ENCODE measurements at regions not wholly inside any gene's neighbourhood (a gene's known extent, or its start where the extent isn't known, plus 50 kb on each side); places are given as distances from the start of the nearest gene placed in this dataset.

GRCh38 chr10:47098964-47099363 is 187.7 kb downstream of the PTPN20 start:
- Histone ChIP-seq H3K4me3 (no peak overlapping the region), H3K9me3 (no peaks in the 10 kb centered on the region), H3K27ac (no peak overlapping the region), H3K4me1 (no peaks in the 10 kb centered on the region), H3K27me3 (no peaks in the 10 kb centered on the region), H3K36me3 (no peaks in the 10 kb centered on the region)
- no peak for TF ChIP-seq CTCF (IDR thresholded peaks at IDR 0.05)
- intact Hi-C loops (cut with DNase I): no loop called here
- peak in 1 of 2 donors; percentile 48 for DNase-seq (ENCODE audit: low spot score in 2 of 2)

DNA sequence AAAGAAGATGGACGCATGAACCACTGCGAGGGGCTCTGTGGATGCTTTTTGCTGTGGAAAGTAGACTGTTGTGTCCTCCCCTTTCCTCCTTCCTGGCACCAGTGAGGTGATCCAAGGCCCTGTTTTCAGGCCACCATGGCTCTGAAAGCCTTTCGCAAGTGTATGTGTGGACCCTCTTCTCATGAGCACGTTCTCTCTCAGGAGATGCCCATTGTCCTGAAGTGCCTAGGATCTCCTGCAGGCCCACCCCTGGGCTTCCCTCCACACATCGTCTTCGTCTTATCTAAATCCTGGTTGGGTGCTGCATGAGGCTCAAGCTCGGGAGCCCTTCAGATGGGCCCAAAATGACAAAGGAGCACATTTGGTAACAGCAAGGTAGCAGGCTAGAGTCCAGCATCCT is 188.2 kb downstream of the PTPN20 start:
- Histone ChIP-seq H3K27me3 (no peaks in the 10 kb centered on the region), H3K9me3 (no peaks in the 10 kb centered on the region), H3K4me3 (no peak overlapping the region), H3K36me3 (no peaks in the 10 kb centered on the region), H3K27ac (no peak overlapping the region), H3K4me1 (no peaks in the 10 kb centered on the region)
- no peak for TF ChIP-seq CTCF (IDR thresholded peaks at IDR 0.05)
- DNase-seq (ENCODE audit: low spot score in 2 of 2): peak in 1 of 2 donors; percentile 28
- intact Hi-C loops (cut with DNase I): no loop called here

DNA sequence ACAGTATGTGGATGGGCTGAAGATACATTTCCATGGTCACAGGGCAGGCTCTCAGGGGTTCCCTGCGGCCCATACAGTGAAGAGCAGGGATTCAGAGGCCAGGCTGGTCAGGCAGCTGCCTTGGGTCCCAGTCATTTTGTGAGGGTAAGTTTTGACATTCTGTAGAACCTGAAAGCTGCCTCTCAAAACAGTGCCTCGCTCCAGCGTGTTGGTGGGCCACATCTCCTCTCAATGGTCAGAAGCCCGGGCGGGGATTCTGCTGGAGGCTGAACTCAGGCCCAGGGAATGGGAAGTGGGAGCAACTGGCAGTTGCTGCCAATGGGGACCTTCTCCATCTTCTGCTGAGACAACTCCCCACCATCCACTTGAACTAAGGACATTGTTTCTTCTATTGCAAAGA is 190.0 kb downstream of the PTPN20 start:
- Histone ChIP-seq H3K9me3 (no peaks in the 10 kb centered on the region), H3K4me1 (peaks cover 0 to 7% of the 10 kb centered on the region in 2 donors), H3K36me3 (no peaks in the 10 kb centered on the region), H3K27me3 (no peaks in the 10 kb centered on the region), H3K27ac (no peak overlapping the region), H3K4me3 (no peak overlapping the region)
- TF ChIP-seq CTCF (IDR thresholded peaks at IDR 0.05): no peak
- peak in 1 of 2 donors; percentile 42 for DNase-seq (ENCODE audit: low spot score in 2 of 2)
- intact Hi-C loops (cut with DNase I): no loop called here

DNA sequence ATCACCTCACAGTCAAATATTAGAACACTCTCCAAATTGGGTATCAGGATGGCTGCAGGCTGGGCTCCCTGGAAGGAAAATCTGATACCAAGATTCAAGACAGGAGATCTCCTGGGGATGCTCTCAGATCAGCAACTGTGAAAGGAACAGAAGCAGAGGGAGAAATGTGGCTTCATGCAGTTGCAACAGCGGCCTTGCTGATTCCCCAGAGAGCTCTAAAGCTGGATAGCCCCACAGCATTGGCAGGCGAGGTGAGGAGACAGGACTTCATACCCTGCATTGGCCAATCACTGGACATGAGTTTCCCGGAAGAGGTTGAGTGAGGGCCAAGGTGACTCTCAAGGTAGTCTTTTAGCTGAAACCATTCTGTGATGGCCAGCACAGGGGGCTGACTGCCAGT is 190.6 kb downstream of the PTPN20 start:
- H3K9me3 ChIP-seq: no peaks in the 10 kb centered on the region
- peak in 1 of 2 donors; percentile 21 for DNase-seq (ENCODE audit: low spot score in 2 of 2)
- intact Hi-C loops (cut with DNase I): no loop called here

GRCh38 chr10:47104151-47104605 is 192.9 kb downstream of the PTPN20 start:
- no peak for TF ChIP-seq CTCF (IDR thresholded peaks at IDR 0.05)
- Histone ChIP-seq H3K4me3 (no peak overlapping the region), H3K36me3 (no peaks in the 10 kb centered on the region), H3K27me3 (no peaks in the 10 kb centered on the region), H3K9me3 (no peaks in the 10 kb centered on the region), H3K27ac (peak overlapping the region in 1 of 2 donors; percentile 70), H3K4me1 (peaks cover 0 to 7% of the 10 kb centered on the region in 2 donors)
- intact Hi-C loops (cut with DNase I): no loop called here
- DNase-seq (ENCODE audit: low spot score in 2 of 2): no peak

More for the DNA sequence above, 190.6 kb downstream of the PTPN20 start:
- H3K27me3 ChIP-seq: no peaks in the 10 kb centered on the region
- TF ChIP-seq CTCF (IDR thresholded peaks at IDR 0.05): no peak
- no peak overlapping the region for H3K27ac ChIP-seq
- peaks cover 0 to 7% of the 10 kb centered on the region in 2 donors for H3K4me1 ChIP-seq
- no peaks in the 10 kb centered on the region for H3K36me3 ChIP-seq
- H3K4me3 ChIP-seq: no peak overlapping the region
